HG03439 (cell line): ENCODE measurements at regions not wholly inside any gene's neighbourhood (a gene's known extent, or its start where the extent isn't known, plus 50 kb on each side); places are given as distances from the start of the nearest gene placed in this dataset.

ENCODE experiments used
- ATAC-seq: cut with Tn5 transposase; IDR thresholded peaks from one replicate; pipeline ENCODE4 v1.9.1; 2021; ENCODE audit warnings: mild to moderate bottlenecking, moderate library complexity; ENCODE audit not compliant: unreplicated experiment

GRCh38 chr14:85402569-85403162 lies 127.3 kb upstream of the FLRT2 start:
- no peak for ATAC-seq

DNA sequence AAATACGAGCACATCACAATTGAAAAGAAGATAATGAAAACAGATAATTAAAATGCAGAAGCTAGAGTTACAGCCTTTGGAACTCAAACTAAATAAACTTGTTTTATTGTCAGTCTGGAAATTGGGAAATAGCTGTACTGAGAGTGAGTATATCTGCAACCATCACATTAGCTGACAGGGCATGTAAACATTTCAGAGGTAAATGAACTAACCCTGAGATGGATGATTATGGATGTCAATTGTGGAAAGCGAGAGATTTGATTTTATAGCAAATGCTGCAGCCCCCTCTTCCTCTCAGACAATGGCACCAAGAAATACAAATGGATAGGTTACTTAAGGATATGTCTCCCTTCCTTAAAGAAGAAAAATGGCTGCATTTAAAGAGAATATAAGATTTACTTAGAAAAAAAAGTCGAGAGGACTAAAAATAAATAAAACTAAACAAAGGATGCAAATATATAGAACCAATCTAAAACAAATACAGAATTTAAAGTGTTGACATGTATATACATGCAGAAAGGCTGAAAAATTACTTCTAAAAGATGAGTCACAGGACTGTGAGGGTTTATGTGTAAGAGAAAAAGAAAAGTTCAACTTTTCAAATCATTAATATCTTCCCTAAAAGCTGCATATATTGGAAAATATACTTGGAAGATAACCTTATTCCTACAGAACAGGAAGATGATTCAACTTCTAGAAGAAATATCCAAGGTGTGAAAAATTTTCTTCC lies 120.3 kb upstream of the FLRT2 start:
- no peak for ATAC-seq

DNA sequence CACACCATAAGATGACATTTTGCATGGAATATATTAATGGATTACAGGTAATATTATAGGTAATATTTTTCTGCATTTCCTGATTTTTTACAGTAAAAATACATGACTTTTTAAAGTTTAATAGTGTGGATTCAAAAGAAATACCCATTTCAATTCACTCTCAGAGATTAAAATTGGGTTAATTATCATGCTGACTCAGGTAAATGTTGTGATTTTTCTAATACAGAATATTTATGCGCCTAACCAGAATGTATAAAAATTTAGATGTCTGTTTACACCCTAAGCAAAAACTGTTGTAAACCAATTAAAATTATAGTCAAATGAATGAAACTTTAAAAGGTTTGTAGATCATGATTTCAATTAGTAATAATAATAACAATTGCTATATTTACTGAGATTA lies 117.2 kb upstream of the FLRT2 start:
- ATAC-seq = no peak

- ATAC-seq = no peak
These were observed 116.0 kb upstream of the FLRT2 start for GRCh38 chr14:85413836-85414526.

DNA sequence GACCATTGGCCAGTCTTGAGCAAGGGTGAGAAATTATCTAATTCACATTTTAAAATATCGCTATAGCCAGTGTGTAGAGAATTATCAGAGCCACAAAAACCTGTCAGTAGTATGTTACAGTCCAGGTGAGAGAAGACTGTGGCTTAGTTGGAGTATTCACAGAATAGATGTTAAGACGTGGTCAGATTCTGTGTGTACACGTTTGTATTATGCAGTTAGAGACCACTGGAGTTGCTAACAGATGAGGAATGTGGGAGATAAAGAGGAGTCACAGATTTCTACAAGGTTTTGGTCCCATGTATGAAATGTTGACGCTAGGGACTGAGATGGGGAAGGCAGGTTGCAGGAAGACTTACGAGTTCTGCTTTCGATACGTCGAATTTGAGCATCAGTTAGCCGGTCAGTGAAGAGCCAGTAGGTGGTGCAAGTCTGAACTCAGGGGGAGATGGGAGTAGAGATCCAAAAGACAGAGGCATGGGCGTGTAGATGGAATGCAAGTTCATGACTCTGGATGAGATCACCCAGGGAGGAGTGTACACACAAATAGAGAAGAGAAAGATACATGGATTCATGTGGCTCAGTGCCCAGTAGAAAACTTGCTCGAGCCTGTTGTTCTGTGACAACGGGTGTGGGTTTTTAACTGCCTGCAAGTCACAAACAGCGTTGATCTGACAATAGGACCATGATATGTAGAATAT lies 114.8 kb upstream of the FLRT2 start:
- no peak for ATAC-seq

GRCh38 chr14:85416771-85417170 lies 113.2 kb upstream of the FLRT2 start:
- no peak for ATAC-seq

GRCh38 chr14:85417396-85417795 lies 112.5 kb upstream of the FLRT2 start:
- no peak for ATAC-seq

GRCh38 chr14:85418721-85419120 lies 111.2 kb upstream of the FLRT2 start:
- ATAC-seq = no peak

DNA sequence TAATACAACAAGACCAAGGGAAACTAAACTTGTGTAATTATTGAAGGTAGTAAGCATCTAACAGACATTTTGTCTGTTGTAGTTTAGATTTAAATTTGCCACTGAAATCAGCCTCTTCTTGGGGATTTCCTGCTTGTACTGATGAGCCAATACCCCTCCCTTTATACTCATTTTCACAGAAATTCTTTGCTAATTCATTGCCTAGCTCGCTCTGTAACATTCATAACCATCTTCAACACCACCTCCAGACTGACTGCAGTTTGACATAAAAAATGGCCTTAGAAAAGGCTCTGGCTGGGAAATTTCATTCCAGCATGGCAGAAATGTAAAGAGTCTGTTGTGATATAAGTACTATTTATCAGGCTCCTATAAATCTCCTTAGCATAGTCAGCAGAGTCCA lies 109.7 kb upstream of the FLRT2 start:
- ATAC-seq = no peak

DNA sequence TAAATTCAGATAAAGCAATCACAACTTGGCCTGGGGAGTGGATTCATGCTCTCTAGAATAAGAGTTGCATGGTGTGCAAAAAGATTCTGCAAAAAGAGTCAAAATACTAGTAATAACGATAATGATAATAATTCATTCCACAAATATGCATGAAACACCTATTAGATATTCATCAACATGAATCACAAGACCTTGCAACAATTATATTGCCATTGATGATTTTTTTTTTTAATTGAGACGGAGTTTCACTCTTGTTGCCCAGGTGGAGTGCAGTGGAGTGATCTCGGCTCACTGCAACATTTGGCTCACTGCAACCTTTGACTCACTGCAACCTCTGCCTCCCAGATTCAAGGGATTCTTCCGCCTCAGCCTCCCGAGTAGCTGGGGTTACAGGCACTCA lies 109.2 kb upstream of the FLRT2 start:
- no peak for ATAC-seq

DNA sequence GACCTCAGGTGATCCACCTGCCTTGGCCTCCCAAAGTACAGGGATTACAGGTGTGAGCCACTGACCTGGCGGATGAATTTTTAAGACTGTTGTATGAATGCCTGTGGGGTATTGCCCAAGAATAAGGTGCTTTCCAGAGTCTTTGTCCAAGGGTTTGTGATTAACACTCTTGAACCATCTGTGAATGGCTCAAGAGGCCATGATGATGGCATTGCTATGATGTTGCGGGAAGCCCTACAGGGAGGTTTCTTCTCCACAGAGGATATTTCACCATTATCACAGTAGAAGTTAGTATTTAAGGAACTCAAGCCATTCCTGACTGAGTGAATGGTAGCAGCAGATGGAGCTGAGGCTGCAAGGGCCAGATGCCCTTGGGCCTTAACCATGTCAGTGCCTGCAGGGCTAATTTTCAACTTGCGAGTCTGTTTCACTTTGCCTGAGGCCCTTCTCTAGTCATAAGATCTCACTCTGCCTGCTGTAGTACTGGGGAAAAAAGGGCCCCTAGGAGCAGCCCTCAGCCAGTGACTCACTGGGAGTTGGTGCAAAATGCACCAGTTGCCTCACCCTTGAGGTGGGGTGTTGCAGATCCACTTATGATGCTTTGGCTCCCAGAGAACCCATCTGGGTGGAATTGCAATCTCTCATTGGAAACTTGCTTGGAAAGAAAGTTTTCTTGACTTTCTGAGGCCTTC lies 108.6 kb upstream of the FLRT2 start:
- ATAC-seq = no peak

- ATAC-seq = no peak
These were observed 106.1 kb upstream of the FLRT2 start for GRCh38 chr14:85423889-85424288.

DNA sequence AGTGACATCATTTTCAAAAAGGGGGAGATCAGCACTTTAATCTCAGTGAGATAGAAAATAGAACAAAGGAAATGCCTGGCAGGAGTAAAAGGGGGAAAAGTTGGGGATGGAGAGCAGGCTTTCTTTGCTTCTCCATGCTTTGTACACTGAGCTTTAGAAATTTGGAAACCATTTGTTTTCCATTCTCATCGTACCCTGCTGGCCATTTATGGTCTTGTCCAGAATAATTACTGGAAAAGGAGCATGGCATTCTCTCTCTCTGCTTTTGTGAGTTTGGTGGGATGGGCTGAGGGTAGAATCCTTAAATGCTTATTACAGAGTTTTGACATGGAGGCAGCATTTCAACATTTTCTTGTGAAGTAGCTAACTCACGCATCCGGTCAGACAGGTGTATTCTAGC lies 104.4 kb upstream of the FLRT2 start:
- ATAC-seq = no peak

DNA sequence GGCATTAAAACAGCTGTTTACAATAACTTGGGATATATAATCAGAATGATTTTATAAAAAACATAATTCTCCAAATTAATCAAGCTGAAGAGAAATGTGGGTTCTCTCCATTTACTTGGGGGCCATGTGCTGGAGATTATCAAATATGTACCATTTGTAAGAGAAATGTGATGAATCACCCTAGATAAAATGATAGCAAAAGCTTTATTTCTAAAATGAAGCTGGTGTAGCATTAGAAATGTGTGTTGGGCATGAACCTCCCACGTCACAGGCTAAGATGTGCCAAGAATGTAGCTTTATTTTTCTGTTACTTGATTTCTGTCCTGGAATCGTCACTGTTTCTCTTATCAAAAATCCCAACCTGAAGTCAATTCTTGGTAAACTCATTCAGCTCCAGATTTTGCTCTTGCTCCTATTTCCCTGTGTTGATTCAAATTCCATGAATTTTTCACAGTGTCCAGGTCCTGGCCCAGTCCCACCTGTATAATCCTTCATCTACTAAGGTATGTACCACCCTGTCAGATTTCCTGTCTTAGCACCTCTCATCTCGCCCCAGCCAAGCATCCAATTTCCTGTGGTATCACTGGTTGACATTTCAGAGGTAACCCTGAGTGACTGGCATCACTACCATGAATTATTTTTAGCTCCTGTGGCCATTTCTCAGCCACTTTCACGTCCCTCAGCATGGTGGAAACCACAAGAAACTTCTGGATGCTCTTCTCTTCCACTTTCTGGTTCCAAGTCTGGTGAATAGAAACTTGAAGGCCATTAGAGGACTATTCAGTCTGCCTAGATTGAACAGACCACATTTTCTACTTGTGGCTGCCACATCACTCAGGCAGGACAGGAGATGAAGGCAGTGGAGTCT lies 103.6 kb upstream of the FLRT2 start:
- no peak for ATAC-seq

- no peak for ATAC-seq
These were observed 101.0 kb upstream of the FLRT2 start for GRCh38 chr14:85428926-85429325.

DNA sequence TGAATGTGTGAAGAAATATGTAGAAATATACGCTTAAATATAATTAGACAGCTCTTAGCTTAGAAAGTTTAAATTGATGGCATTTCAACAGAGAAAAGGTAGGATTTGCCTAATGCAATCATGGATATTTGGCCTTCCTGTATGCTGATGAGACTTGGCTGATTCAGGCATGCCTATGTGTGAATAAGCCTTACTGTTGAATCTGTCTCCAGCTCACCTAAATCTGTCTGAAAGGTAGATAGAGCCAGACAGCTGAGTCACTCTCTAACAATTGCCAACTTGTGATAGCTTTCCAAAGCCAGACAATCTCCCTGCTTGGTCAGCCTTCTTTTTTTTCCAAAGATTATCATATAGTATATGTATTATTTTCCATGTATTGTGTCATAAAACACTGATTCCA lies 92.8 kb upstream of the FLRT2 start:
- ATAC-seq = no peak

GRCh38 chr14:85438001-85438400 lies 91.9 kb upstream of the FLRT2 start:
- ATAC-seq = no peak

DNA sequence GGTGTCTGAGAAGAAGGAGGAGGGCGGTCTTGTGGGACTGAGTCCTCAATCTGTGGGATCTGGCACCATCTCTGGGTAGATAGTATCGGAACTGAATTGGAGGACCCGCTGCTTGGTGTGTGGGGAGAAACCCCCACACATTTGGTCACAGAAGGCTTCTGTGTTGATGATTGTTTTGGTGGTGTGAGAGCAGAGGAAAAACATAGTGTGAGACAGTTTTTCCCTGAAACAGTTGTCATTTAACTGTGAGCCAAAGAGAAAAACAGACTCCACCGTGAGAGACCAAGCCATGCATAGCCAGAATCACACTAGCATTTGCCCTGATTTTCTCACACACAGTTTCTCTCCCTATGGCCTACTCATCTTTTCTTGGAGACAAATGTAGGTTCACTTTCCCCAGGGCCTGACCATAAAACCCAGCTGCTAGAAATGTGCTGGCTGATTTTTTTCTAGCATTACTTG lies 91.4 kb upstream of the FLRT2 start:
- no peak for ATAC-seq

DNA sequence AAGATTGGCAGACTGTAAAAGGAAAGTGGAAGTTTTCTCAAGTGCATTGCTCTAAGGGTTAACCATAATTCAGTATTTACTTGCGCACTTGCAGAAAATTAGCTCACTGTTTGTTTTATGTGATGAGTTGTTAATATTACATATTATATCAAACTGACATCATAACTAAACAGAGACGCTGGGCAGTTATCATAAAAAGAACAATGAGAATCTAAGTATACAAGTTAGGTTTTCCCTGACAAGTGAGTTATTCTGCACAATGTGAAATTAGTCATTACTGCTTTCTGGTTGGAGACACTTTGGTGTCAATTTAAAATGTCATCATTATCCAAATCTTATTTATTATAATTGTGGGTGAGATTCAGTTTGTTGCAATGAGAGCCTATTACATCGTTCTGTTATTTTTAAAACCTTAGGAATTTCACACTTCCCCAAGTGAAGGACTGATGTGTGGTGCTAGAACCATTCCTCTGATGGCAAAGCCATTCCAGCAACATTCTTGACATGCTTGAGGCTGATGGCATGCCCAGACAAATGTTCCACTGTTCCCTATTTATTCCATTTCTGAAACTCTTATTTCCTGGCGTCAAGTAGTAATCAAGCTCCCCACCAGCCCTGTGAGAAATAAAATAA lies 90.1 kb upstream of the FLRT2 start:
- ATAC-seq = no peak
